H1 (cell line): ENCODE measurements at regions not wholly inside any gene's neighbourhood (a gene's known extent, or its start where the extent isn't known, plus 50 kb on each side); places are given as distances from the start of the nearest gene placed in this dataset.

Source experiments
- CTCF ChIA-PET: fragments of 300-600 bp; sonication (Branson Sonifier 250); formaldehyde crosslinking; loops from one replicate; lab custom pipeline; 2021; ENCODE audit not compliant: partially characterized antibody; lab: Charles Lee
- POLR2A ChIA-PET: fragments of 300-600 bp; sonication (Branson Sonifier 250); formaldehyde crosslinking; loops from one replicate; lab custom pipeline; 2021; ENCODE audit warnings: inconsistent platforms; ENCODE audit not compliant: partially characterized antibody; lab: Charles Lee
- DNase-seq, 2 experiments: peaks; one replicate each; pipeline versions ENCODE4 v3.0.0 to v3.0.0-alpha.2; 2010 to 2022; ENCODE audit warnings: low spot score in 2 of 2, low read depth in 1 of 2, mixed read lengths in 1 of 2
- FAIRE-seq: peaks from 2 replicates; lab custom pipeline; 2011; peaks lifted over from hg19 to GRCh38; lab: Jason Lieb, UNC
- H2AFZ ChIP-seq: 2 replicates; pipeline ENCODE4 v1.8.1; 2012; ENCODE audit warnings: low read length, inconsistent platforms
- H2AK5ac ChIP-seq: 2 replicates; pipeline ENCODE4 v1.6.1; 2013; ENCODE audit warnings: low read depth, low read length
- H2BK120ac ChIP-seq: replicated peaks from 2 replicates; pipeline ENCODE3; 2013; ENCODE audit warnings: low read depth, low read length, inconsistent platforms
- H2BK12ac ChIP-seq: 2 replicates; pipeline ENCODE4 v1.6.1; 2013; ENCODE audit warnings: low read depth, low read length
- H2BK15ac ChIP-seq: 2 replicates; pipeline ENCODE4 v1.6.1; 2013; ENCODE audit warnings: low read length
- H2BK20ac ChIP-seq: 2 replicates; pipeline ENCODE4 v1.6.1; 2013; ENCODE audit warnings: low read length
- H2BK5ac ChIP-seq: 2 replicates; pipeline ENCODE4 v1.6.1; 2013; ENCODE audit warnings: low read depth, low read length
- H3K14ac ChIP-seq: 2 replicates; pipeline ENCODE4 v1.6.1; 2013; ENCODE audit warnings: inconsistent platforms; ENCODE audit not compliant: insufficient read length
- H3K18ac ChIP-seq: 2 replicates; pipeline ENCODE4 v1.6.1; 2013; ENCODE audit warnings: low read length; ENCODE audit errors: extremely low read depth
- H3K23ac ChIP-seq: 2 replicates; pipeline ENCODE4 v1.6.1; 2013; ENCODE audit warnings: inconsistent platforms; ENCODE audit not compliant: insufficient read length
- H3K23me2 ChIP-seq: 2 replicates; pipeline ENCODE4 v1.6.1; 2013; ENCODE audit warnings: low read depth, low read length
- H3K27ac ChIP-seq: 2 replicates; pipeline ENCODE4 v1.6.1; 2011; ENCODE audit warnings: low read depth, low read length, inconsistent platforms
- H3K27me3 ChIP-seq, 4 experiments: replicated peaks in 1 of 4; 1 replicate in 1 of 4; 2 replicates in 3 of 4; pipeline versions ENCODE4 v1.6.1 to v1.8.1; 2011 to 2013; ENCODE audit warnings: low read length in 3 of 4, mild to moderate bottlenecking in 3 of 4, inconsistent platforms in 2 of 4, mixed read lengths in 2 of 4, moderate library complexity in 1 of 4; ENCODE audit not compliant: control insufficient read depth in 3 of 4, insufficient read depth in 3 of 4; ENCODE audit errors: extremely low read depth in 1 of 4
- H3K36me3 ChIP-seq, 4 experiments: 2 replicates each; pipeline versions ENCODE4 v1.6.1 to v1.8.1; 2011 to 2013; ENCODE audit warnings: mild to moderate bottlenecking in 4 of 4, low read length in 3 of 4, moderate library complexity in 2 of 4, control low read depth in 1 of 4, inconsistent platforms in 1 of 4; ENCODE audit not compliant: insufficient read depth in 4 of 4, control insufficient read depth in 2 of 4
- H3K4ac ChIP-seq: replicated peaks from 2 replicates; pipeline ENCODE3; 2013; ENCODE audit warnings: low read length, low read depth, mixed read lengths, inconsistent platforms; ENCODE audit not compliant: insufficient read length
- H3K4me1 ChIP-seq, 4 experiments: replicated peaks in 1 of 4; 1 replicate in 1 of 4; 2 replicates in 3 of 4; pipeline versions ENCODE4 v1.6.1 to v1.8.1; 2011 to 2013; ENCODE audit warnings: low read length in 3 of 4, inconsistent platforms in 2 of 4, mixed read lengths in 1 of 4; ENCODE audit not compliant: insufficient read depth in 4 of 4, control insufficient read depth in 3 of 4
- H3K4me2 ChIP-seq, 2 experiments: 2 replicates each; pipeline versions ENCODE4 v1.6.1 to v1.8.1; 2011 to 2013; ENCODE audit warnings: low read depth in 2 of 2, low read length in 2 of 2, control low read depth in 1 of 2, inconsistent platforms in 1 of 2, mild to moderate bottlenecking in 1 of 2; ENCODE audit not compliant: insufficient read depth in 1 of 2
- H3K4me3 ChIP-seq, 4 experiments: fragments of 200-600, 300-600 bp in 1 of 4; sonication (generic), shearing (Covaris generic), sonication (Bioruptor Twin) in 1 of 4; 2 replicates each; pipeline versions ENCODE4 v1.5.1 to v1.8.1; 2011 to 2016; ENCODE audit warnings: low read length in 4 of 4, low read depth in 3 of 4, control low read depth in 2 of 4, inconsistent platforms in 2 of 4, mild to moderate bottlenecking in 2 of 4, mixed read lengths in 1 of 4, moderate library complexity in 1 of 4; ENCODE audit not compliant: insufficient read depth in 2 of 4; ENCODE audit errors: extremely low read depth in 1 of 4
- H3K56ac ChIP-seq: replicated peaks from 2 replicates; pipeline ENCODE3; 2013; ENCODE audit warnings: low read depth, mild to moderate bottlenecking, mixed read lengths, low read length, inconsistent platforms; ENCODE audit not compliant: insufficient read length
- H3K79me1 ChIP-seq: 2 replicates; pipeline ENCODE4 v1.6.1; 2013; ENCODE audit warnings: low read depth, low read length, control low read depth
- H3K79me2 ChIP-seq, 2 experiments: 2 replicates each; pipeline versions ENCODE4 v1.6.1 to v1.8.1; 2012 to 2013; ENCODE audit warnings: low read length in 2 of 2, mild to moderate bottlenecking in 2 of 2, inconsistent platforms in 1 of 2; ENCODE audit not compliant: insufficient read depth in 2 of 2, control insufficient read depth in 1 of 2
- H3K9ac ChIP-seq, 4 experiments: replicated peaks in 1 of 4; 1 replicate in 1 of 4; 2 replicates in 3 of 4; pipeline versions ENCODE4 v1.6.1 to v1.8.1; 2011 to 2013; ENCODE audit warnings: low read depth in 3 of 4, low read length in 3 of 4, control low read depth in 2 of 4, mild to moderate bottlenecking in 2 of 4, moderate library complexity in 2 of 4, inconsistent platforms in 1 of 4; ENCODE audit errors: extremely low read depth in 1 of 4
- H3K9me3 ChIP-seq, 2 experiments: 2 replicates each; pipeline versions ENCODE4 v1.6.1 to v1.8.1; 2012 to 2013; ENCODE audit warnings: mild to moderate bottlenecking in 2 of 2, moderate library complexity in 2 of 2, control low read depth in 1 of 2, inconsistent platforms in 1 of 2, low read depth in 1 of 2, low read length in 1 of 2, mixed read lengths in 1 of 2; ENCODE audit not compliant: insufficient read depth in 2 of 2
- H4K20me1 ChIP-seq, 2 experiments: replicated peaks in 1 of 2; 2 replicates each; pipeline versions ENCODE3 to v1.8.1; 2011 to 2013; ENCODE audit warnings: inconsistent platforms in 2 of 2, low read length in 2 of 2, mild to moderate bottlenecking in 1 of 2; ENCODE audit not compliant: insufficient read depth in 2 of 2, control insufficient read depth in 1 of 2
- H4K5ac ChIP-seq: 2 replicates; pipeline ENCODE4 v1.6.1; 2013; ENCODE audit warnings: low read length, low read depth, mixed read lengths, inconsistent platforms; ENCODE audit not compliant: insufficient read length
- H4K8ac ChIP-seq: 2 replicates; pipeline ENCODE4 v1.8.0; 2013; ENCODE audit warnings: mild to moderate bottlenecking, moderate library complexity, low read length, inconsistent platforms; ENCODE audit not compliant: insufficient read depth; ENCODE audit errors: extremely low read depth
- H4K91ac ChIP-seq: replicated peaks from 2 replicates; pipeline ENCODE3; 2013; ENCODE audit warnings: low read length, mixed read lengths, inconsistent platforms; ENCODE audit not compliant: insufficient read length
- GTF2F1 ChIP-seq: IDR thresholded peaks from 2 replicates; pipeline ENCODE4 v1.6.1; 2012; ENCODE audit warnings: low read depth, low read length, improper control_type of control experiment, borderline replicate concordance
- KDM4A ChIP-seq: IDR thresholded peaks from one replicate; pipeline ENCODE4 v1.7.1; 2012; ENCODE audit warnings: low read depth, mild to moderate bottlenecking, moderate library complexity, low read length, inconsistent platforms; ENCODE audit not compliant: severe bottlenecking
- RBBP5 ChIP-seq: IDR thresholded peaks from 2 replicates; pipeline ENCODE4 v1.7.1; 2012; ENCODE audit warnings: low read depth, mild to moderate bottlenecking, inconsistent platforms, low read length, moderate library complexity, borderline replicate concordance
- RNF2 ChIP-seq: fragments of 200-900, 300-1000 bp; sonication (generic); IDR thresholded peaks from 2 replicates; pipeline ENCODE4 v1.7.1; 2016; ENCODE audit warnings: borderline replicate concordance, low read depth, mild to moderate bottlenecking, antibody characterized with exemption, low read length; ENCODE audit not compliant: poor library complexity, severe bottlenecking; ENCODE audit errors: missing control alignments
- SAP30 ChIP-seq: fragments of 300-600 bp; sonication (generic); IDR thresholded peaks from 2 replicates; pipeline ENCODE4 v1.7.1; 2012; ENCODE audit warnings: low read length, moderate library complexity, mild to moderate bottlenecking, inconsistent platforms; ENCODE audit not compliant: insufficient read depth, insufficient replicate concordance
- SIN3A ChIP-seq, 2 experiments: IDR thresholded peaks in 1 of 2; conservative IDR thresholded peaks in 1 of 2; 2 replicates each; pipeline ENCODE4 v1.6.1; 2011 to 2012; ENCODE audit warnings: low read length in 2 of 2, improper control_type of control experiment in 1 of 2, low read depth in 1 of 2, mild to moderate bottlenecking in 1 of 2
- SUZ12 ChIP-seq: fragments of 200-600 bp; sonication (generic); IDR thresholded peaks from 2 replicates; pipeline ENCODE4 v1.6.1; 2012; ENCODE audit warnings: mild to moderate bottlenecking, inconsistent platforms, low read length, moderate library complexity, mixed read lengths
- TEAD4 ChIP-seq: IDR thresholded peaks from 2 replicates; pipeline ENCODE4 v1.6.1; 2012; ENCODE audit warnings: low read depth, low read length, inconsistent platforms, mixed read lengths
- WGBS, 2 experiments: shearing (Covaris generic) in 1 of 2; methylation state at CpG; one replicate each; pipeline versions ENCODE4 v1.1.6 to v1.1.7; 2013 to 2015; ENCODE audit warnings: low lambda C conversion rate in 2 of 2, mixed read lengths in 2 of 2, inconsistent platforms in 1 of 2, low coverage in 1 of 2, missing lambda C conversion rate in 1 of 2; ENCODE audit not compliant: insufficient replicate concordance in 2 of 2, insufficient coverage in 1 of 2, insufficient read length in 1 of 2; ENCODE audit errors: extremely low coverage in 1 of 2, missing lambda C conversion rate in 1 of 2; 5-methylcytosine and 5-hydroxymethylcytosine counted together
- TF ChIP-seq, protein P1 (sequence below), 3 experiments: IDR thresholded peaks; 1 replicate in 2 of 3; 2 replicates in 1 of 3; pipeline versions ENCODE4 v1.5.1 to v1.6.1; 2011; ENCODE audit warnings: low read length in 3 of 3, mild to moderate bottlenecking in 3 of 3, inconsistent platforms in 2 of 3, low read depth in 1 of 3, moderate library complexity in 1 of 3; ENCODE audit not compliant: insufficient read depth in 1 of 3; ENCODE audit errors: control extremely low read depth in 1 of 3

DNA sequence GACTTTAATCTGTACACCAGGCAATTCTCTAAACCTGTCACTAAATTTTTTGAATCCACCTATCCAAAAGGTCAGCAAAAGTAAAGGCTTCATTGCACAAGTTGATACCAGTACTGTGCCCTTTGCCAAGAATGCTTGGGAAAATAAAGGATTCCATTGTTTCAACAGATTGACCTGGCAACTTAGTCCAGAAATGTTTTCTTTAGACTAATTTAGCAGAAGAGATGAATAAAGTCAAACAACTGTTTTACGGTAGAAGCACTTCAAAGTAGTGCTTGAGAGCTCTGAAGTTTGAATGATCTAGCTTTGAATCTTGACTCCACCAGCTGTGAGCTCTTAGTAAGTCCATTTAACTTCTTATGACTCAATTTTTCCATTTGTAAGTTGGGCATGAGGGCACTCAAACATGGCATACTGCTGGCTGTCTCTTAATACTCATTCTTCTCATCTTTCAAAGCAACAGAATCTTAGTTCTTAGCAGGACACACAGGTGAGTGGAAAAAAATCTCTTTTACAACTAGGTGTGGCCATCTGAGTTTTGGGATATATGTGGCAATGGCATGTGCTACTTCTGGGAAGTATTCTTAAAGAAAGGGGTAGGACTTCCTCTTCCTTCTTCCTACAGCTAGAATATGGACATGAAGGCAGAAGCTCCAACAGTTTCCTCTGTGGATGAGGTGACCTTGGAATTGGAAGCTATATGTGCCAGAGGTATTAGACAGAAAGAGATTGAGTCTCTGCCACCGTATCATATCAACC is 55.9 kb upstream of the LOC128125822 start:
- Histone ChIP-seq H3K9ac (no peak overlapping the region), H3K18ac (no peak overlapping the region), H4K91ac (no peak overlapping the region), H3K4me2 (no peak overlapping the region), H3K79me1 (no peaks in the 10 kb centered on the region), H3K23ac (no peak overlapping the region), H2BK5ac (no peak overlapping the region), H3K79me2 (no peaks in the 10 kb centered on the region), H2BK120ac (no peak overlapping the region), H3K27ac (no peak overlapping the region), H4K5ac (no peak overlapping the region), H3K4me1 (no peaks in the 10 kb centered on the region), H2BK20ac (no peak overlapping the region), H3K4ac (no peak overlapping the region), H3K36me3 (no peaks in the 10 kb centered on the region), H2AK5ac (no peak overlapping the region), H3K27me3 (no peaks in the 10 kb centered on the region), H3K4me3 (no peak overlapping the region), H3K9me3 (no peaks in the 10 kb centered on the region), H2AFZ (no peak overlapping the region), H4K20me1 (no peaks in the 10 kb centered on the region), H3K14ac (no peak overlapping the region), H3K56ac (no peak overlapping the region), H4K8ac (no peak overlapping the region), H2BK15ac (no peak overlapping the region), H3K23me2 (no peaks in the 10 kb centered on the region), H2BK12ac (no peak overlapping the region)
- FAIRE-seq (no peak), DNase-seq (no peak)
- POLR2A ChIA-PET: no interaction called here
- 86% methylated on average over 2 of the region's 2 CpGs; no CpG with 5 or more reads in 1 of the 2 experiments for WGBS, 2 experiments
- CTCF ChIA-PET: interaction anchor here (1.0 kb wide), 1 partner anchor 82 kb away, joined by 3 read pairs; no protein-coding TSS in a partner anchor
- TF ChIP-seq SAP30: no peak
- no peak for TF ChIP-seq KDM4A
- TF ChIP-seq GTF2F1: no peak
- no peak for TF ChIP-seq RNF2
- TF ChIP-seq, protein P1, sequence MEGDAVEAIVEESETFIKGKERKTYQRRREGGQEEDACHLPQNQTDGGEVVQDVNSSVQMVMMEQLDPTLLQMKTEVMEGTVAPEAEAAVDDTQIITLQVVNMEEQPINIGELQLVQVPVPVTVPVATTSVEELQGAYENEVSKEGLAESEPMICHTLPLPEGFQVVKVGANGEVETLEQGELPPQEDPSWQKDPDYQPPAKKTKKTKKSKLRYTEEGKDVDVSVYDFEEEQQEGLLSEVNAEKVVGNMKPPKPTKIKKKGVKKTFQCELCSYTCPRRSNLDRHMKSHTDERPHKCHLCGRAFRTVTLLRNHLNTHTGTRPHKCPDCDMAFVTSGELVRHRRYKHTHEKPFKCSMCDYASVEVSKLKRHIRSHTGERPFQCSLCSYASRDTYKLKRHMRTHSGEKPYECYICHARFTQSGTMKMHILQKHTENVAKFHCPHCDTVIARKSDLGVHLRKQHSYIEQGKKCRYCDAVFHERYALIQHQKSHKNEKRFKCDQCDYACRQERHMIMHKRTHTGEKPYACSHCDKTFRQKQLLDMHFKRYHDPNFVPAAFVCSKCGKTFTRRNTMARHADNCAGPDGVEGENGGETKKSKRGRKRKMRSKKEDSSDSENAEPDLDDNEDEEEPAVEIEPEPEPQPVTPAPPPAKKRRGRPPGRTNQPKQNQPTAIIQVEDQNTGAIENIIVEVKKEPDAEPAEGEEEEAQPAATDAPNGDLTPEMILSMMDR (IDR thresholded peaks at IDR 0.05; ENCODE audit: control extremely low read depth in 1 of 3, insufficient read depth in 1 of 3, low read depth in 1 of 3, low read length in 3 of 3): no peak
- no peak for TF ChIP-seq SIN3A (conservative IDR thresholded peaks at IDR 0.05 in 1 of 2, IDR thresholded peaks at IDR 0.05 in 1 of 2; ENCODE audit: low read depth in 1 of 2, low read length in 2 of 2)
- no peak for TF ChIP-seq TEAD4
- TF ChIP-seq RBBP5: no peak
- TF ChIP-seq SUZ12: no peak
